ENCODE measurements at regions not wholly inside any gene's neighbourhood (a gene's known extent, or its start where the extent isn't known, plus 50 kb on each side); places are given as distances from the start of the nearest gene placed in this dataset.

GRCh38 chr6:77204555-77204954 is 258.7 kb downstream of the HTR1B start:
- WGBS (ENCODE audit: low lambda C conversion rate, missing lambda C conversion rate) = 93% methylated on average over 1 of the region's 1 CpG
- no peaks in the 10 kb centered on the region for H3K27me3 ChIP-seq
- no peak overlapping the region for H2AFZ ChIP-seq

GRCh38 chr6:77183447-77183846 is 279.8 kb downstream of the HTR1B start:
- H3K9me2 ChIP-seq (replicated peaks; ENCODE audit: insufficient read depth) = no peaks in the 10 kb centered on the region
- TF ChIP-seq EZH2 (IDR thresholded peaks at IDR 0.05; ENCODE audit: borderline replicate concordance) (no peak), EZH2phosphoT487 (IDR thresholded peaks at IDR 0.05; ENCODE audit: low read depth, severe bottlenecking, unreplicated experiment) (no peak), CTCF (IDR thresholded peaks at IDR 0.05; ENCODE audit: poor library complexity) (no peak)
- H3K4me2 ChIP-seq = no peak overlapping the region
- no peaks in the 10 kb centered on the region for H3K36me3 ChIP-seq (replicated peaks; ENCODE audit: insufficient read depth, low read depth)
- H3K27ac ChIP-seq = no peak overlapping the region
- H3K9me3 ChIP-seq (ENCODE audit: low read depth) = no peaks in the 10 kb centered on the region
- H4K20me1 ChIP-seq (ENCODE audit: insufficient read depth, poor library complexity, severe bottlenecking) = no peaks in the 10 kb centered on the region
- no peak overlapping the region for H2AFZ ChIP-seq
- no peak for DNase-seq (ENCODE audit: low spot score)
- WGBS (ENCODE audit: low lambda C conversion rate, missing lambda C conversion rate) = 73% methylated on average over 3 of the region's 3 CpGs
- H3K79me2 ChIP-seq = no peaks in the 10 kb centered on the region
- H3K27me3 ChIP-seq = no peaks in the 10 kb centered on the region
- H3K4me3 ChIP-seq = no peak overlapping the region
- no peaks in the 10 kb centered on the region for H3K4me1 ChIP-seq (ENCODE audit: insufficient read depth)

More at GRCh38 chr6:77204555-77204954, 258.7 kb downstream of the HTR1B start:
- H3K9me3 ChIP-seq (ENCODE audit: low read depth) = no peaks in the 10 kb centered on the region
- H4K20me1 ChIP-seq (ENCODE audit: insufficient read depth, poor library complexity, severe bottlenecking) = no peaks in the 10 kb centered on the region
- no peak for DNase-seq (ENCODE audit: low spot score)
- no peak overlapping the region for H3K27ac ChIP-seq
- H3K9me2 ChIP-seq (replicated peaks; ENCODE audit: insufficient read depth) = no peaks in the 10 kb centered on the region
- no peak overlapping the region for H3K4me3 ChIP-seq
- TF ChIP-seq EZH2 (IDR thresholded peaks at IDR 0.05; ENCODE audit: borderline replicate concordance) = no peak
- H3K36me3 ChIP-seq (replicated peaks; ENCODE audit: insufficient read depth, low read depth) = no peaks in the 10 kb centered on the region
- no peaks in the 10 kb centered on the region for H3K79me2 ChIP-seq
- no peaks in the 10 kb centered on the region for H3K4me1 ChIP-seq (ENCODE audit: insufficient read depth)
- no peak overlapping the region for H3K4me2 ChIP-seq

GRCh38 chr6:77181749-77182148 is 281.5 kb downstream of the HTR1B start:
- no peaks in the 10 kb centered on the region for H3K36me3 ChIP-seq (replicated peaks; ENCODE audit: insufficient read depth, low read depth)
- H3K79me2 ChIP-seq = no peaks in the 10 kb centered on the region
- H3K9me3 ChIP-seq (ENCODE audit: low read depth) = no peaks in the 10 kb centered on the region
- no peak overlapping the region for H3K4me3 ChIP-seq
- H3K4me2 ChIP-seq = no peak overlapping the region
- TF ChIP-seq EZH2 (IDR thresholded peaks at IDR 0.05; ENCODE audit: borderline replicate concordance) (no peak), EZH2phosphoT487 (IDR thresholded peaks at IDR 0.05; ENCODE audit: low read depth, severe bottlenecking, unreplicated experiment) (no peak), CTCF (IDR thresholded peaks at IDR 0.05; ENCODE audit: poor library complexity) (no peak)
- no peaks in the 10 kb centered on the region for H4K20me1 ChIP-seq (ENCODE audit: insufficient read depth, poor library complexity, severe bottlenecking)
- no peak overlapping the region for H2AFZ ChIP-seq
- WGBS (ENCODE audit: low lambda C conversion rate, missing lambda C conversion rate) = 85% methylated on average over 3 of the region's 3 CpGs
- H3K27ac ChIP-seq = no peak overlapping the region
- no peaks in the 10 kb centered on the region for H3K9me2 ChIP-seq (replicated peaks; ENCODE audit: insufficient read depth)
- H3K27me3 ChIP-seq = no peaks in the 10 kb centered on the region
- DNase-seq (ENCODE audit: low spot score) = no peak
- no peaks in the 10 kb centered on the region for H3K4me1 ChIP-seq (ENCODE audit: insufficient read depth)

- Histone ChIP-seq H3K27ac (no peak overlapping the region), H3K4me1 (ENCODE audit: insufficient read depth) (no peaks in the 10 kb centered on the region), H3K4me3 (no peak overlapping the region), H3K9me3 (ENCODE audit: low read depth) (no peaks in the 10 kb centered on the region), H2AFZ (no peak overlapping the region), H3K36me3 (replicated peaks; ENCODE audit: insufficient read depth, low read depth) (no peaks in the 10 kb centered on the region), H3K4me2 (no peak overlapping the region), H3K9me2 (replicated peaks; ENCODE audit: insufficient read depth) (no peaks in the 10 kb centered on the region), H3K27me3 (no peaks in the 10 kb centered on the region), H4K20me1 (ENCODE audit: insufficient read depth, poor library complexity, severe bottlenecking) (no peaks in the 10 kb centered on the region), H3K79me2 (no peaks in the 10 kb centered on the region)
- WGBS (ENCODE audit: low lambda C conversion rate, missing lambda C conversion rate) = 54% methylated on average over 3 of the region's 3 CpGs
- no peak for DNase-seq (ENCODE audit: low spot score)
- TF ChIP-seq CTCF (IDR thresholded peaks at IDR 0.05; ENCODE audit: poor library complexity) = no peak
Observed at GRCh38 chr6:77180326-77180725, 283.0 kb downstream of the HTR1B start.

All from hepatocyte (in vitro differentiated cells).